IMR-90 (cell line): ENCODE measurements at regions not wholly inside any gene's neighbourhood (a gene's known extent, or its start where the extent isn't known, plus 50 kb on each side); places are given as distances from the start of the nearest gene placed in this dataset.

ENCODE experiments used
- ATAC-seq: fragments of 200-7000 bp; cut with Tn5 transposase; 2 replicates; pipeline ENCODE4 v1.9.1; 2020; ENCODE audit warnings: low read depth, mild to moderate bottlenecking, moderate library complexity
- BruUV-seq: library from RNA; stranded (reverse); fragments of 400-500 nt; replicated peaks from 2 replicates; lab custom pipeline; 2021; lab: Mats Ljungman, UMichigan
- CTCF ChIA-PET: fragments of 300-600 bp; formaldehyde crosslinking; extraction: SDS; loops from one replicate; lab custom pipeline; 2021; ENCODE audit warnings: antibody characterized with exemption; lab: Yijun Ruan, JAX
- POLR2A ChIA-PET: fragments of 300-600 bp; sonication (Branson Sonifier 250); formaldehyde crosslinking; loops from one replicate; lab custom pipeline; 2022; ENCODE audit warnings: antibody characterized with exemption; ENCODE audit not compliant: unreplicated experiment; lab: Charles Lee
- DNase-seq: peaks from one replicate; pipeline ENCODE4 v3.0.0; 2013
- H2AFZ ChIP-seq: replicated peaks from 2 replicates; pipeline ENCODE3; 2013; ENCODE audit warnings: low read length, mild to moderate bottlenecking; ENCODE audit not compliant: poor library complexity
- H2AK5ac ChIP-seq: 2 replicates; pipeline ENCODE4 v1.6.1; 2013; ENCODE audit warnings: low read depth, low read length, inconsistent platforms
- H2AK9ac ChIP-seq: replicated peaks from 2 replicates; pipeline ENCODE3; 2013; ENCODE audit warnings: mild to moderate bottlenecking, low read depth, low read length, moderate library complexity; ENCODE audit not compliant: poor library complexity
- H2BK120ac ChIP-seq: 2 replicates; pipeline ENCODE4 v1.6.1; 2013; ENCODE audit warnings: low read depth, low read length, inconsistent platforms
- H2BK15ac ChIP-seq: 3 replicates; pipeline ENCODE4 v1.6.1; 2013; ENCODE audit warnings: low read depth, low read length, inconsistent platforms
- H2BK20ac ChIP-seq: 2 replicates; pipeline ENCODE4 v1.6.1; 2013; ENCODE audit warnings: low read depth, mild to moderate bottlenecking, inconsistent platforms, low read length, moderate library complexity
- H2BK5ac ChIP-seq: 2 replicates; pipeline ENCODE4 v1.6.1; 2013; ENCODE audit warnings: mild to moderate bottlenecking, low read depth, low read length, inconsistent platforms; ENCODE audit not compliant: poor library complexity, severe bottlenecking
- H3K14ac ChIP-seq: replicated peaks from 2 replicates; pipeline ENCODE4 v1.6.1; 2013; ENCODE audit warnings: low read depth, low read length, inconsistent platforms
- H3K18ac ChIP-seq: 2 replicates; pipeline ENCODE4 v1.6.1; 2013; ENCODE audit warnings: low read depth, low read length, control low read depth
- H3K23ac ChIP-seq: 2 replicates; pipeline ENCODE4 v1.6.1; 2013; ENCODE audit warnings: low read depth, low read length, inconsistent platforms
- H3K27ac ChIP-seq: 2 replicates; pipeline ENCODE4 v1.5.1; 2013; ENCODE audit warnings: mild to moderate bottlenecking, control low read depth, low read length; ENCODE audit not compliant: insufficient read depth
- H3K27me3 ChIP-seq: 2 replicates; pipeline ENCODE4 v1.6.1; 2013; ENCODE audit warnings: low read length; ENCODE audit not compliant: control insufficient read depth, insufficient read depth
- H3K36me3 ChIP-seq: 2 replicates; pipeline ENCODE4 v1.6.1; 2013; ENCODE audit warnings: low read length, mixed read lengths; ENCODE audit not compliant: control insufficient read depth, insufficient read depth
- H3K4ac ChIP-seq: 2 replicates; pipeline ENCODE4 v1.6.1; 2013; ENCODE audit warnings: low read depth, low read length, inconsistent platforms
- H3K4me1 ChIP-seq: 2 replicates; pipeline ENCODE4 v1.6.1; 2013; ENCODE audit warnings: low read length, mixed read lengths; ENCODE audit not compliant: control insufficient read depth, insufficient read depth
- H3K4me2 ChIP-seq: 2 replicates; pipeline ENCODE4 v1.6.1; 2013; ENCODE audit warnings: low read depth, mild to moderate bottlenecking, control low read depth, low read length, moderate library complexity
- H3K4me3 ChIP-seq: 2 replicates; pipeline ENCODE4 v1.5.1; 2013; ENCODE audit warnings: low read depth, mild to moderate bottlenecking, control low read depth, low read length, moderate library complexity; ENCODE audit not compliant: insufficient read depth
- H3K56ac ChIP-seq: 2 replicates; pipeline ENCODE4 v1.6.1; 2013; ENCODE audit warnings: low read length, inconsistent platforms; ENCODE audit not compliant: insufficient read depth; ENCODE audit errors: extremely low read depth
- H3K79me1 ChIP-seq, 2 experiments: 2 replicates each; pipeline ENCODE4 v1.6.1; 2013; ENCODE audit warnings: low read length in 2 of 2, inconsistent platforms in 1 of 2, low read depth in 1 of 2
- H3K9ac ChIP-seq: 2 replicates; pipeline ENCODE4 v1.6.1; 2013; ENCODE audit warnings: low read depth, low read length, control low read depth
- H3K9me1 ChIP-seq: 2 replicates; pipeline ENCODE4 v1.6.1; 2013; ENCODE audit warnings: low read length, inconsistent platforms; ENCODE audit not compliant: insufficient read depth
- H3K9me3 ChIP-seq: 2 replicates; pipeline ENCODE4 v1.6.1; 2013; ENCODE audit warnings: low read length; ENCODE audit not compliant: control insufficient read depth, insufficient read depth
- H4K20me1 ChIP-seq: 2 replicates; pipeline ENCODE4 v1.6.1; 2013; ENCODE audit warnings: low read length, inconsistent platforms; ENCODE audit not compliant: insufficient read depth
- H4K5ac ChIP-seq: 2 replicates; pipeline ENCODE4 v1.6.1; 2013; ENCODE audit warnings: mild to moderate bottlenecking, low read depth, low read length, control low read depth
- H4K8ac ChIP-seq, 2 experiments: 2 replicates each; pipeline ENCODE4 v1.6.1; 2013; ENCODE audit warnings: low read depth in 2 of 2, low read length in 2 of 2, control low read depth in 1 of 2, inconsistent platforms in 1 of 2
- H4K91ac ChIP-seq: 2 replicates; pipeline ENCODE4 v1.6.1; 2013; ENCODE audit warnings: low read depth, low read length, inconsistent platforms; ENCODE audit not compliant: insufficient read depth
- BHLHE40 ChIP-seq: fragments of 150-350 bp; IDR thresholded peaks from 2 replicates; pipeline ENCODE4 v1.6.1; 2016; ENCODE audit warnings: mild to moderate bottlenecking, low read depth, low read length
- CHD1 ChIP-seq: IDR thresholded peaks from 2 replicates; pipeline ENCODE4 v1.6.1; 2012; ENCODE audit warnings: low read depth, low read length, improper control_type of control experiment
- FOS ChIP-seq: fragments of 150-350 bp; IDR thresholded peaks from 2 replicates; pipeline ENCODE4 v1.6.1; 2016; ENCODE audit warnings: low read depth, low read length
- MAFK ChIP-seq: IDR thresholded peaks from 2 replicates; pipeline ENCODE4 v1.6.1; 2012; ENCODE audit warnings: low read depth, low read length, improper control_type of control experiment
- MAZ ChIP-seq: IDR thresholded peaks from 2 replicates; pipeline ENCODE4 v1.6.1; 2012; ENCODE audit warnings: low read depth, mild to moderate bottlenecking, low read length, improper control_type of control experiment, moderate library complexity, borderline replicate concordance
- MXI1 ChIP-seq: IDR thresholded peaks from 2 replicates; pipeline ENCODE4 v1.6.1; 2012; ENCODE audit warnings: low read depth, mild to moderate bottlenecking, low read length, moderate library complexity, borderline replicate concordance
- NFE2L2 ChIP-seq: fragments of 150-350 bp; IDR thresholded peaks from 2 replicates; pipeline ENCODE4 v1.6.1; 2016; ENCODE audit warnings: low read depth, mild to moderate bottlenecking, low read length
- RAD21 ChIP-seq: IDR thresholded peaks from 2 replicates; pipeline ENCODE4 v1.6.1; 2012; ENCODE audit warnings: low read length, improper control_type of control experiment
- RCOR1 ChIP-seq: IDR thresholded peaks from 2 replicates; pipeline ENCODE4 v1.6.1; 2012; ENCODE audit warnings: mild to moderate bottlenecking, low read length, improper control_type of control experiment; ENCODE audit not compliant: insufficient replicate concordance
- SMC3 ChIP-seq: fragments of 150-350 bp; IDR thresholded peaks from 2 replicates; pipeline ENCODE4 v1.6.1; 2016; ENCODE audit warnings: low read depth, mild to moderate bottlenecking, antibody characterized with exemption, low read length, moderate library complexity
- WGBS, 2 experiments: methylation state at CpG; one replicate each; pipeline versions ENCODE4 v1.1.5 to v1.1.7; 2013; ENCODE audit warnings: missing lambda C conversion rate in 2 of 2; ENCODE audit not compliant: insufficient read length in 1 of 2; ENCODE audit errors: extremely low coverage in 2 of 2; 5-methylcytosine and 5-hydroxymethylcytosine counted together
- dilution Hi-C: fragments of 300-500 bp; cut with HindIII; formaldehyde crosslinking; loops from one replicate; pipeline ENCODE4 v1.14.3; 2018; ENCODE audit warnings: low sequenced_read_pairs; ENCODE audit not compliant: unreplicated experiment
- in situ Hi-C: fragments of 300-500 bp; cut with MboI; formaldehyde crosslinking; loops from 3 replicates; pipeline ENCODE4 v1.14.3; 2019; ENCODE audit warnings: low sequenced_read_pairs, inconsistent platforms, mixed read lengths
- intact Hi-C: fragments of 100-400 bp; cut with micrococcal nuclease; formaldehyde crosslinking; loops from 2 replicates; pipeline ENCODE4 v1.10.0; 2022
- TF ChIP-seq, protein P1 (sequence below): fragments of 150-350 bp; IDR thresholded peaks from 2 replicates; pipeline ENCODE4 v1.6.1; 2017; ENCODE audit warnings: mild to moderate bottlenecking, antibody characterized with exemption, low read length, low read depth
- TF ChIP-seq, protein P2 (sequence below): fragments of 150-350 bp; IDR thresholded peaks from 2 replicates; pipeline ENCODE4 v1.6.1; 2016; ENCODE audit warnings: low read depth, mild to moderate bottlenecking, low read length, moderate library complexity, borderline replicate concordance

DNA sequence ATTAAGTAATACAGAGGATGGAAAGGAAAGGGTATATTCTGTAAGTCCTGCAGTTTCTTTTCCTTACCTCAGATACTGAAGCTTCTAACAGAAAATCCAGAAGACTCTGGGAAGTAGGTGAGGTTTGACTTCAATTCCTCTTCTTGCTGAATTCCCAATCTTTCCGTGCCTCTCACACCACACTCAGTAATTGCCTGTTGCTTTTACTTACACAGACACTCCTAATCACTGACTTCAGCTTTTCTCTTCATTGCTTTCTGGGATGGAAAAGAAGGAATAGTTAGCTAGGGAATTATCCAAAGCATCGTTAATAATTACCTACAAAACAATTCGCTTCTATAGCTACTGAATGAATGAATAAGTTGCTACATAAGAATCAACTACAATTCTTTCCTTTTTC is 163.6 kb downstream of the FBXO8 start:
- no peaks in the 10 kb centered on the region for H3K4me1 ChIP-seq
- H3K23ac ChIP-seq: no peak overlapping the region
- ChIA-PET CTCF (interaction anchor here (0.7 to 0.8 kb wide), 3 partner anchors 8 to 95 kb away, joined by 3 read pairs; no protein-coding TSS in a partner anchor), POLR2A (no interaction called here)
- TF ChIP-seq SMC3 (no peak), BHLHE40 (no peak), CHD1 (no peak), MAZ (no peak), RCOR1 (no peak), MXI1 (no peak), FOS (no peak), RAD21 (no peak), NFE2L2 (no peak), MAFK (no peak)
- TF ChIP-seq, protein P1, sequence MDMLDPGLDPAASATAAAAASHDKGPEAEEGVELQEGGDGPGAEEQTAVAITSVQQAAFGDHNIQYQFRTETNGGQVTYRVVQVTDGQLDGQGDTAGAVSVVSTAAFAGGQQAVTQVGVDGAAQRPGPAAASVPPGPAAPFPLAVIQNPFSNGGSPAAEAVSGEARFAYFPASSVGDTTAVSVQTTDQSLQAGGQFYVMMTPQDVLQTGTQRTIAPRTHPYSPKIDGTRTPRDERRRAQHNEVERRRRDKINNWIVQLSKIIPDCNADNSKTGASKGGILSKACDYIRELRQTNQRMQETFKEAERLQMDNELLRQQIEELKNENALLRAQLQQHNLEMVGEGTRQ: no peak
- TF ChIP-seq, protein P2, sequence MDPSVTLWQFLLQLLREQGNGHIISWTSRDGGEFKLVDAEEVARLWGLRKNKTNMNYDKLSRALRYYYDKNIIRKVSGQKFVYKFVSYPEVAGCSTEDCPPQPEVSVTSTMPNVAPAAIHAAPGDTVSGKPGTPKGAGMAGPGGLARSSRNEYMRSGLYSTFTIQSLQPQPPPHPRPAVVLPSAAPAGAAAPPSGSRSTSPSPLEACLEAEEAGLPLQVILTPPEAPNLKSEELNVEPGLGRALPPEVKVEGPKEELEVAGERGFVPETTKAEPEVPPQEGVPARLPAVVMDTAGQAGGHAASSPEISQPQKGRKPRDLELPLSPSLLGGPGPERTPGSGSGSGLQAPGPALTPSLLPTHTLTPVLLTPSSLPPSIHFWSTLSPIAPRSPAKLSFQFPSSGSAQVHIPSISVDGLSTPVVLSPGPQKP: no peak
- in situ Hi-C loops (loop anchor here (10.0 kb wide), 1 partner anchor 615 kb away; no protein-coding TSS in a partner anchor), dilution Hi-C loops (no loop called here), intact Hi-C loops (loop anchor here (1.0 to 10.0 kb wide), 3 partner anchors 195 to 699 kb away; no protein-coding TSS in a partner anchor)
- H2BK5ac ChIP-seq: no peak overlapping the region
- H3K14ac ChIP-seq: no peak overlapping the region
- no peaks in the 10 kb centered on the region for H3K9me3 ChIP-seq
- no peak overlapping the region for H2AFZ ChIP-seq
- H2BK15ac ChIP-seq: no peak overlapping the region
- H3K9me1 ChIP-seq: no peaks in the 10 kb centered on the region
- no peaks in the 10 kb centered on the region for H3K36me3 ChIP-seq
- no peak overlapping the region for H3K4ac ChIP-seq
- WGBS, 2 experiments: no CpG with 5 or more reads among the region's 3 CpGs
- no peak overlapping the region for H2BK20ac ChIP-seq
- no peak overlapping the region for H3K18ac ChIP-seq
- no peak overlapping the region for H3K27ac ChIP-seq
- no peak for ATAC-seq
- no peak overlapping the region for H2AK9ac ChIP-seq
- no peak overlapping the region for H3K56ac ChIP-seq
- no peak overlapping the region for H4K5ac ChIP-seq
- H2AK5ac ChIP-seq: no peak overlapping the region
- H3K4me2 ChIP-seq: no peak overlapping the region
- H4K20me1 ChIP-seq: no peaks in the 10 kb centered on the region
- H3K9ac ChIP-seq: no peak overlapping the region
- no peak overlapping the region for H3K4me3 ChIP-seq
- no peak overlapping the region for H4K8ac ChIP-seq
- no peaks in the 10 kb centered on the region; the same call in 1 of the 2 replicates for H3K27me3 ChIP-seq
- no TSS peak for BruUV-seq
- H4K91ac ChIP-seq: no peak overlapping the region
- no peak overlapping the region for H2BK120ac ChIP-seq
- H3K79me1 ChIP-seq: no peaks in the 10 kb centered on the region
- no peak for DNase-seq
